ENCODE measurements at regions not wholly inside any gene's neighbourhood (a gene's known extent, or its start where the extent isn't known, plus 50 kb on each side); places are given as distances from the start of the nearest gene placed in this dataset.

DNA sequence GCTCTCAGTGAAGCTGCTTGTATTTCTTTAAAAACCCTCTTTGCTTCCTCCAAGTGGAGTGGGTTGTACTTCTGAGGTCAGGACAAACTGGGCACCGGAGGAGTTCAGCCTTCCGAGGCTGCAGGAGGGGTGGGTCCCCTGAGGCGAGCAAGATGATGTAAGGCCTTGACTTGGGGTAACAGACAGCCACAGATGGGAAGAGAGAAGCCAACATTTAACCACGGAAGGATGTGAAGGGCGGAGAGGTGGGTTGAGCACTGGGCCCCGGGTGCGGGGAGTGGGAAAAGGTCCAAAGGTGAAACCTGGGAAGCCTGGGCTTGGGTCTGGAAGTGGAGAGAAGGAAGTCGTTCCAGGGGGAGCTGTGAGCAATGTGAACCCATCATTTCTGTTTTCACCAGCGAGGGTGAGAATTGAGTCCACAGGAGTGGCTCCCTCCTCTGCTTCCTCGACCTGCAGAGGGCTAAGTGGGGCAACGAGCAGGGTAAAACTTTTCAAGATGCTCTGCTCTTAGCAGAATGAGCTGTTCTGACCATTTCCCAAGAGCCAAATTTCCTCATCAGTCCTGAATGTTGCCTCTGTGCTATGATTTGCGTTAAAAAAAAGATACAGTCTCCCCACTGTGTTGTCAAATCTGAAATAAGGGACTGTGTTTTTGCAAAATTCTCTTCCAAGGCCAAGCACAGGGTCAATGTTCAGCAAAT is 137.7 kb upstream of the CRHR1 start:
- TF ChIP-seq POLR2A (IDR thresholded peaks at IDR 0.05), result no peak
- TF ChIP-seq, protein P1, sequence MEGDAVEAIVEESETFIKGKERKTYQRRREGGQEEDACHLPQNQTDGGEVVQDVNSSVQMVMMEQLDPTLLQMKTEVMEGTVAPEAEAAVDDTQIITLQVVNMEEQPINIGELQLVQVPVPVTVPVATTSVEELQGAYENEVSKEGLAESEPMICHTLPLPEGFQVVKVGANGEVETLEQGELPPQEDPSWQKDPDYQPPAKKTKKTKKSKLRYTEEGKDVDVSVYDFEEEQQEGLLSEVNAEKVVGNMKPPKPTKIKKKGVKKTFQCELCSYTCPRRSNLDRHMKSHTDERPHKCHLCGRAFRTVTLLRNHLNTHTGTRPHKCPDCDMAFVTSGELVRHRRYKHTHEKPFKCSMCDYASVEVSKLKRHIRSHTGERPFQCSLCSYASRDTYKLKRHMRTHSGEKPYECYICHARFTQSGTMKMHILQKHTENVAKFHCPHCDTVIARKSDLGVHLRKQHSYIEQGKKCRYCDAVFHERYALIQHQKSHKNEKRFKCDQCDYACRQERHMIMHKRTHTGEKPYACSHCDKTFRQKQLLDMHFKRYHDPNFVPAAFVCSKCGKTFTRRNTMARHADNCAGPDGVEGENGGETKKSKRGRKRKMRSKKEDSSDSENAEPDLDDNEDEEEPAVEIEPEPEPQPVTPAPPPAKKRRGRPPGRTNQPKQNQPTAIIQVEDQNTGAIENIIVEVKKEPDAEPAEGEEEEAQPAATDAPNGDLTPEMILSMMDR (IDR thresholded peaks at IDR 0.05 in 4 of 5, conservative IDR thresholded peaks at IDR 0.05 in 1 of 5), result no peak
